Fibroblast of lung (primary cell): ENCODE measurements at regions not wholly inside any gene's neighbourhood (a gene's known extent, or its start where the extent isn't known, plus 50 kb on each side); places are given as distances from the start of the nearest gene placed in this dataset.
A peak's percentile ranks its signal among the peaks of the same experiment; 100 is the strongest.

Experiments
- DNase-seq, 2 donors: peaks; one replicate each; pipeline versions ENCODE4 v3.0.0 to v3.0.0-alpha.2; 2010; ENCODE audit warnings: low read depth in 2 of 2
- H2AFZ ChIP-seq: 2 replicates; pipeline ENCODE4 v1.5.1; 2012; ENCODE audit warnings: low read length, control low read depth, inconsistent platforms
- H3K27ac ChIP-seq: 2 replicates; pipeline ENCODE4 v1.5.1; 2011; ENCODE audit warnings: low read length, control low read depth; ENCODE audit not compliant: insufficient read depth
- H3K27me3 ChIP-seq: 2 replicates; pipeline ENCODE4 v1.5.1; 2011; ENCODE audit warnings: mild to moderate bottlenecking, low read length; ENCODE audit not compliant: control insufficient read depth, insufficient read depth
- H3K36me3 ChIP-seq: 2 replicates; pipeline ENCODE4 v1.5.1; 2011; ENCODE audit warnings: low read length; ENCODE audit not compliant: control insufficient read depth, insufficient read depth
- H3K4me1 ChIP-seq: 2 replicates; pipeline ENCODE4 v1.5.1; 2011; ENCODE audit warnings: low read length; ENCODE audit not compliant: control insufficient read depth, insufficient read depth; ENCODE audit errors: extremely low read depth
- H3K4me2 ChIP-seq: 2 replicates; pipeline ENCODE4 v1.5.1; 2011; ENCODE audit warnings: low read length, control low read depth; ENCODE audit not compliant: insufficient read depth; ENCODE audit errors: extremely low read depth
- H3K4me3 ChIP-seq, 4 experiments: fragments of 200-600 bp in 1 of 4; sonication (generic) in 1 of 4; replicated peaks in 1 of 4; 2 replicates each; pipeline ENCODE4 v1.5.1; 2011 to 2016; ENCODE audit warnings: low read length in 4 of 4, low read depth in 3 of 4, mild to moderate bottlenecking in 3 of 4, control low read depth in 2 of 4, inconsistent platforms in 1 of 4, mixed read lengths in 1 of 4; ENCODE audit not compliant: insufficient read depth in 1 of 4; ENCODE audit errors: control extremely low read depth in 1 of 4
- H3K79me2 ChIP-seq: 2 replicates; pipeline ENCODE4 v1.5.1; 2012; ENCODE audit warnings: mild to moderate bottlenecking, low read length, inconsistent platforms; ENCODE audit not compliant: control insufficient read depth, insufficient read depth
- H3K9ac ChIP-seq: 2 replicates; pipeline ENCODE4 v1.5.1; 2011; ENCODE audit warnings: mild to moderate bottlenecking, low read length, control low read depth; ENCODE audit not compliant: insufficient read depth
- H3K9me3 ChIP-seq: 2 replicates; pipeline ENCODE4 v1.5.1; 2012; ENCODE audit warnings: low read depth, low read length; ENCODE audit not compliant: control insufficient read depth, insufficient read depth
- H4K20me1 ChIP-seq: 2 replicates; pipeline ENCODE4 v1.5.1; 2011; ENCODE audit warnings: low read length; ENCODE audit not compliant: control insufficient read depth, insufficient read depth; ENCODE audit errors: extremely low read depth
- EZH2 ChIP-seq: IDR thresholded peaks from 2 replicates; pipeline ENCODE4 v1.5.1; 2012; ENCODE audit warnings: low read length, control low read depth, mild to moderate bottlenecking; ENCODE audit errors: missing control alignments
- TF ChIP-seq, protein P1 (sequence below), 2 donors: IDR thresholded peaks in 1 of 2; conservative IDR thresholded peaks in 1 of 2; 1 replicate in 1 of 2; 2 replicates in 1 of 2; pipeline ENCODE4 v1.5.1; 2011 to 2012; ENCODE audit warnings: low read length in 2 of 2, control low read depth in 1 of 2, inconsistent platforms in 1 of 2, low read depth in 1 of 2, mild to moderate bottlenecking in 1 of 2

DNA sequence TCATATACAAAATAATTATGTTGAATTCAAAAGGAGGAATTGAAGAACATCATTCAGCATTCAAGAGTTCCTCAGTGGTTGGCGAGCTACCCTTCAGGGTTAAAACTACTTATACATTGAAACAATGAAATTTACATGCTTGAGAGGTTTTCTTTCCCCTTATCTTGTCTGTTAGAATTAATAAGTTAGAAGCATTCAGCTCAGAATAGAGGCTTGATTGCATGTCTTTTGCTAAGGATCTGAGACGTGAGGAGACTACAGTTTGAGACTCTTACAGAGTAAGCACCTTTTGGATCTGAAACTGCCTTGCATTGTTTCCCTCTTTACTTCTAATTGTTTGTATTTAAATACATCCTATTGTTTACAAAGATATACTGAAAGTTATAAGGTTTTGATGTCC, 157.6 kb downstream of the NSUN3 start:
- Histone ChIP-seq H3K36me3 (no peaks in the 10 kb centered on the region), H3K4me1 (no peaks in the 10 kb centered on the region), H3K9ac (no peak overlapping the region), H2AFZ (no peak overlapping the region), H3K27ac (no peak overlapping the region), H4K20me1 (no peaks in the 10 kb centered on the region), H3K4me3 (no peak overlapping the region), H3K27me3 (no peaks in the 10 kb centered on the region), H3K9me3 (no peaks in the 10 kb centered on the region), H3K4me2 (no peak overlapping the region), H3K79me2 (no peaks in the 10 kb centered on the region)
- DNase-seq = no peak
- no peak for TF ChIP-seq EZH2
- TF ChIP-seq, protein P1, sequence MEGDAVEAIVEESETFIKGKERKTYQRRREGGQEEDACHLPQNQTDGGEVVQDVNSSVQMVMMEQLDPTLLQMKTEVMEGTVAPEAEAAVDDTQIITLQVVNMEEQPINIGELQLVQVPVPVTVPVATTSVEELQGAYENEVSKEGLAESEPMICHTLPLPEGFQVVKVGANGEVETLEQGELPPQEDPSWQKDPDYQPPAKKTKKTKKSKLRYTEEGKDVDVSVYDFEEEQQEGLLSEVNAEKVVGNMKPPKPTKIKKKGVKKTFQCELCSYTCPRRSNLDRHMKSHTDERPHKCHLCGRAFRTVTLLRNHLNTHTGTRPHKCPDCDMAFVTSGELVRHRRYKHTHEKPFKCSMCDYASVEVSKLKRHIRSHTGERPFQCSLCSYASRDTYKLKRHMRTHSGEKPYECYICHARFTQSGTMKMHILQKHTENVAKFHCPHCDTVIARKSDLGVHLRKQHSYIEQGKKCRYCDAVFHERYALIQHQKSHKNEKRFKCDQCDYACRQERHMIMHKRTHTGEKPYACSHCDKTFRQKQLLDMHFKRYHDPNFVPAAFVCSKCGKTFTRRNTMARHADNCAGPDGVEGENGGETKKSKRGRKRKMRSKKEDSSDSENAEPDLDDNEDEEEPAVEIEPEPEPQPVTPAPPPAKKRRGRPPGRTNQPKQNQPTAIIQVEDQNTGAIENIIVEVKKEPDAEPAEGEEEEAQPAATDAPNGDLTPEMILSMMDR (conservative IDR thresholded peaks at IDR 0.05 in 1 of 2, IDR thresholded peaks at IDR 0.05 in 1 of 2; ENCODE audit: low read depth in 1 of 2, low read length in 2 of 2) = no peak

DNA sequence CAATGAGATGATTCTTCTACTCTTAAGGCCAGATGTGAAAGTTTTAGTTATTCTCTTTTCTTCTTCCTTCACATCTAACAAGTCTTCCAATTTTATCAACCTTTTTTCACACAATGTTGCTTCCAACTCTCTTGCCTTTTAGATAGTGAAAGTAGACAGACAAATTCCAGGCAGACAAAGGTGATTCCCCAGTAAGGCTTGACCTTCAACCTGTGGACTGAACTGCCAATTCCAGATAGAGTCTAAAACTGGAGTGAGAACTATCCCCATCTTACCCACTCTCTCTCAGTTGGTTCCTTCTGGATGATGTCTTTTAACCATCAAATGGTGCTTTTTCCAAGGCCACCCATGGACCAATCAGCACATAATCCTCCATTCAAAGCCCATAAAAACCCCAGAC, 159.0 kb downstream of the NSUN3 start:
- H3K79me2 ChIP-seq = no peaks in the 10 kb centered on the region
- H3K27me3 ChIP-seq = no peaks in the 10 kb centered on the region
- no peaks in the 10 kb centered on the region for H3K9me3 ChIP-seq
- no peaks in the 10 kb centered on the region for H3K4me1 ChIP-seq
- TF ChIP-seq EZH2 = no peak
- TF ChIP-seq, protein P1 (conservative IDR thresholded peaks at IDR 0.05 in 1 of 2, IDR thresholded peaks at IDR 0.05 in 1 of 2; ENCODE audit: low read depth in 1 of 2, low read length in 2 of 2) = no peak
- H4K20me1 ChIP-seq = no peaks in the 10 kb centered on the region
- H2AFZ ChIP-seq = no peak overlapping the region
- H3K9ac ChIP-seq = no peak overlapping the region
- H3K27ac ChIP-seq = no peak overlapping the region
- no peaks in the 10 kb centered on the region for H3K36me3 ChIP-seq
- H3K4me2 ChIP-seq = no peak overlapping the region
- DNase-seq = no peak
- no peak overlapping the region for H3K4me3 ChIP-seq

DNA sequence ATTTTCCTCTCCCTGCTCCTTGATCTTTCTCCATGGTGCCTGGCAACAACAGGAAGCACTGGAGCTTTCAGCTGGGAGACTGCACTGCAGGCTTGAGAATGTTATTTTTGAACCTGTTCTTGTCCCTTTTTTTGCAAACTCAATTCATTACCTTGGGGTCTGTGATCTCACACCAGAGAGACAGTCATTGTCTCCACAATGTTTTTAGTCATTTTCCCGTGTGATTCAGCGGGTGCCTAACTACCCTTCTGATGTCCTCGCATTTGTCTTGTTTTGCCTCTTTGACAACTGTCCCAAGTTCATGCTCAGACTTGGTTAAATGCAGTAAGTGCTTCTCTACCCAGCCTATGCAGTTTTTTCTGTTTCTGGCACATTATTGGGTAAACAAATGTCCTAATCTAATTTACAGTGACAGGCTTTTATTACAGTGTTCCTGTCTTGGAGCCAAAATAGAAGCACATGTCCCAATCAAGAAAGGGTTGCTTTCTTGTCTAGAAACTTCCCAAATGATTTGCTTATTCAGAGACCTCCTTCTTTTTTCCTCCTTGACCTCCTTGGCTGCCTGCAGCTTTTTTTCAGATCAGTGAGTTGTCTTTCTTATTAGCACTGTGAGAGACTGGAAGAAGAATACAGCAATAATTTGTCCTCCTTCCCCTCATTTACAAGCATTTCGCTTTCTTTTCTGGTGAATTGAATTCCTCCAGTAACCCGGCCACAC, 162.4 kb downstream of the NSUN3 start:
- H3K4me3 ChIP-seq = no peak overlapping the region
- H4K20me1 ChIP-seq = no peaks in the 10 kb centered on the region
- H3K4me1 ChIP-seq = no peaks in the 10 kb centered on the region
- no peaks in the 10 kb centered on the region for H3K79me2 ChIP-seq
- H3K36me3 ChIP-seq = no peaks in the 10 kb centered on the region
- no peak overlapping the region for H3K4me2 ChIP-seq
- H3K9me3 ChIP-seq = no peaks in the 10 kb centered on the region
- H3K9ac ChIP-seq = no peak overlapping the region
- H3K27me3 ChIP-seq = no peaks in the 10 kb centered on the region
- no peak overlapping the region for H2AFZ ChIP-seq
- peak in 1 of 2 donors; percentile 64 for DNase-seq
- no peak overlapping the region for H3K27ac ChIP-seq
- TF ChIP-seq EZH2 = no peak
- TF ChIP-seq, protein P1 (conservative IDR thresholded peaks at IDR 0.05 in 1 of 2, IDR thresholded peaks at IDR 0.05 in 1 of 2; ENCODE audit: low read depth in 1 of 2, low read length in 2 of 2) = no peak
